HG02588 (cell line): ENCODE measurements at regions not wholly inside any gene's neighbourhood (a gene's known extent, or its start where the extent isn't known, plus 50 kb on each side); places are given as distances from the start of the nearest gene placed in this dataset.
"Not testable (repeated sequence)": the region's sequence is repeated elsewhere in the genome, so short reads cannot be mapped to it uniquely, and the experiment has no call there.

ENCODE experiments used
- ATAC-seq: cut with Tn5 transposase; IDR thresholded peaks from one replicate; pipeline ENCODE4 v1.9.1; 2021; ENCODE audit warnings: mild to moderate bottlenecking, moderate library complexity; ENCODE audit not compliant: unreplicated experiment

DNA sequence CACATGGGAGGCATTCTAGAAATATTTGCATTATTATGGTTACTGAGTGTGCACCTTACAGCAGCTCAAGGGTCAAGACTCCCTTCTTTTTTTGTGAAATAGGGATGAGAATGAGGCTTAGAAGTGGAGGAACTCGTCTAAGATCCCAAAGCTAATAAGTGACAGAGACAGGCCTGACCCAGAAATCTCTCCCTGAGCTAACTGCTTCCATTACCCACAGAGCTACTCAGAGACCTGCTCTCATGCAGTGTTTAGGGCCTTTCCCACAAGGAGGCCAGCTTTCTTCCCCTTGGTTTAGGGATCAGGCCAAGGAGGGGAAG is 301.7 kb downstream of the RPS24 start:
- no peak for ATAC-seq

DNA sequence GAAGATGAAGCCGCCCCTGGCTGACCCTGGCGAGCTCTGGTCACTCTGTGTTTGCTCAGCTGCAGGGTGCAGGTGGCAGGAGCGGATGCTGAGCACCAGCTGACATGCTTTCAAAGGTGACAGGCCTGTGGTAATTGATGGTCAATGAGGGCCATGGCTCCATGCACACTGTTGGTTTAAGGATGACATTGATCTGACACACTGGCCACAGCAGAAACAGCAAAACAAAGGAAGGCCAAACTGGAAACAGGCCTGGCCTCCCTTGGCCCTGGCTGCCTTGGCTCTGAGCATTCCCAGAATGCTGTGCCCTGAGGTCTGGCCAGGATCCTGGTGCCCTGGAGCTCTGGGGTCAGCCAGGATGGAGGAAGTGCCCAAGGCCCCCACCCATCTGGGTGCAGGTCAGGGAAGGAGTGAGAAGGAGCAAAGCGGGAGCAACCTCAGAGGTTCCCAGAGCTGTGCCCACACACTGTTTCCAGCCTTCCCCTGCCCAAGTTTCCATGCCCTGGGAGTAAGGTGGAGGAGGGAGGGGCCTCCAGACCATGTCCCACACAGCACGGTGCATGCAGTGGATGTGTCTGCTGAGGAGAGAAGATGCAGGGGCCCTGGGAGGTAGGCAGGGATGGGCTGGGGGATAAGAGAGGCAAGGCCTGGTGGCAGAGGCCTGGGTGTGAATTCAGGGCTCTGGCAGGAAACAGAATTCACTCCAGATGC is 302.2 kb downstream of the RPS24 start:
- ATAC-seq = no peak

DNA sequence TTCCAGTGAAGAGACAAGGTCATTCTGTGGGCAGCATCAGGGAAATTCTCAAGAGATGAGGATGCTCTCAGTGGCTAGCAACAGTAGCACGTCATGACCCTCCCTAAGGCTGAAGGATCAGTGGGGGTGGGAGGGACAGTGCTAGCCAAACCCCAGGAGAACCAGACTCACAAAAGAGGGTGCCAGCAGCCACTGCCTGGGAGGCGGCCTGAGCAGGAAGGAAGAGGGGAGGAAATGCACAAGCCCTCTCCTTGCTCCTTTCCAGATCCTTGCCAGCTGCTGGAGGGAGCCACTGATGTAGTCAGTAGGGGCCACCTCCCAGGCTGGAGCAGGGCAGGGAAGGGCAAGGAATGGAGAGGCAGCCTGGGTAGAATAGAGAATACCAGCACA is 302.7 kb downstream of the RPS24 start:
- ATAC-seq = no peak

DNA sequence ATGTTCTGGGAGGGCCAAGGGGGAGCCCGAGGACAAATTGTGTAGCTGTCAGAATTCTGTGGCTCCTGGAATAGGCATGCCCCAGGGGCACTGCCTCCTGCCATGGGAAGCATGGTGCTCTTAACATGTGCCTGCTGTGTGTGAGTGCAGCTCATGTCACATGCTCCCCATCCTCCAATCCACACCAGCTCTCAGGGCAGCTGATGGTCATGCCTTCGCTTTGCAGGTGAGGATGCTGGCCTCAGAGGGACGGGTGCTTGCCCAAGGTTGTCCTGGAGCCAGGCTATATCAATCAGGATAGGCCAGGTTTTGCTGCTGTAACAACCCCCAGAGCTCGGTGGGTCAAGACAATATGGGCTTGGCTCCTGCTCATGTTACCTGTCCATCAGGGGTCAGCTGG is 303.4 kb downstream of the RPS24 start:
- no peak for ATAC-seq

DNA sequence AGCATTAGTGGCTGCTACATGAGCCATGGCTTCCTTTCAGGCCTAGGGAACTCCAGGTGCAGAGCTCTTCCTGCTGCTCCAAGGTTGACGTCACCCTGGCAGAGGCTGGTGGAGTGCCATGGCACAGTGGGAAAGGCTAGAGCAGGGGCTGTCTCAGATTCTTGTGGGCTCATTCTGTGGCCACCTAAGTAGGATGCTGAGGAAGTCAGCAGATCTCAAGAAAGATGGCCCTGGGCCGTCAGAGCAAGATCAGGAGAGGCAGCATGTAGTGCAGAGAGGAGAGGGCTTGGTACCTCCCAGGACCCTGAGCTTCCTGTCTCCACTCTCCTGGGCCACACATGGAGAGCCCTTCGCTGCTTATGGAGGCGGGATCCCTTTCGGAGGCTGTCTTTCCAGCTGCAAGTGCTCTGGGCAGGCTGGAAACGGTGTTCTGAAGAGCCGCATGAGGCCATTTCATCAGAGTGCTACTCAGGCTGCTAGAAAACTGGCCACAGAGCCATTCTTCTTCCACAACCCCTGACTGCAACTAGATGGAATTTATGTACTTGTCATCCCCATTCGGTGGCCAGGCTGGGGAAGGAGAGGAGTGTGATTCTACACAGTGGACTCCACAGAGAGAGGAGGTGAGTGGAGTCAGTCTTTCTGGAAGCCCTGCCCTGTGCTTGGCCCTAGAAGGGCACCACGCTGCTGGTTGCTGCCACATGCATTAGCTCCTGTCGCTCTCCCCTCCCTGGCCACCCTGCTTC is 304.2 kb downstream of the RPS24 start:
- no peak for ATAC-seq

DNA sequence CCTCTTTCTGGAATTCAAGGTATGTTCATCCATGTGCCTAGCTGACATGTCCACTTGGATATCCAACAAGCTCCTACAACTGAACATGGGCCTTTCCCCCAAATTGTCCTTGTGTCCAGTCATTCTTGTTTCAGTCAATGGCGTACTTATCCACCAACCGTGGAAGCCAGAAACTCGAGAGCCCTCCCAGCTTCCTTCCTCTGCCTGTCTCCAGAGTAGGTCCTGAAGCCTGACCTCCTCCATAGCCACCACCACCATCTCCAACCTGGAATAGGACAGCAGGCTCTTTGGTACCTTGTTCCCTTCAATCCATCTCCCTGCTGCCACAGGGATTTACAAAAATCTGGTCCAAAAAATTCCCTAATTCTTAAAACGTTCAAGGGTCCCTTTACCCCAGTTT is 305.1 kb downstream of the RPS24 start:
- ATAC-seq = no peak

DNA sequence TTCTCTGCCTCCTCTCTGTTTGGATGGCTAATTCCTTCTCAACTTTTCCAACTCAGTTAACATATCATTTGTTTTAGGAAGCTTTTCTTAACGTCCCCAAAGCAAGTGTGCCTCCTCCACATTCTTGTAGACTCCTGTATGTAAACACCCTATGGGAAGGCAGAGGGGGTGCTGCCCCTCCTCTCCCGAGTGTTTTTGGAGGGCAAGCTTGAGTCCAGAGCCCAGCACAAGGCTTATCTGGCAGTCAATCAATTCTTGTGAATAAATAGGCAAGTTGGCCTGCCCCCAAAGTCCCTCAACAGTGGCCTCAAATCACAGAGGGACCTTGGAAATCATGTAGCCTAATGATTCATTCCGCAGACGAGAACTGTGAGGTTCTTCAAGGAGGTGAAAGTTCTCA is 305.6 kb downstream of the RPS24 start:
- no peak for ATAC-seq

DNA sequence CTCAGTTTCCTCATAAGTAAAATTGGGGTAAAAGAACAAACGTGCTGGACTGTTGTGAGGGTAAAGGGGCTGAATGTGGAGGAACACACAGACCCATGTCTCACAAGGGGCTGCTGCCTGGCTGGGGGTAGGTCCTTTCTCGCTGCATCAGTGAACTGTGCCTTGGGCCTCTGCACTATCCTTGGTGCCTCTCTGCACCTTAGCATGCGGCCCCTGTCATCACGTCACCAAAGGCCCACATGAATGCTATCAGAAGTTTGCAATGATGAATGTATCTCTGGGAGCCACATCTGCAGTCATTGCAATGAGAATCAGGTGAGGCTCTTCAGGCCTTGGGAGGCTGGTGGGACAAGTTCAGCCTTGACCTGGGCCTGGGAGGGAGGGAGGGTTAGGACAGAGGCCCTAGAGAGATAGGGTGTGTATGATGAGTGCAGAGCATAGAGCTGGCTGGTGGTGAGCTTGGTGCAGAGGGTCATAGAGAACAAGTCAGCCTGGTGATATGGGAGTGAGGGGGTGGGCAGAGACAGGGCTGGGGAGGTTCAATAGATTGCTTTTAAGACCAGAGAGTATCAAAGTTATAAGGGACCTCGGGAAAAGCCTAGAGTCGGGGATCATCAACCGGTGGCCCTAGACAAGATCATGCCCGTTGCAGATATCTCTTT is 308.4 kb downstream of the RPS24 start:
- no peak for ATAC-seq

DNA sequence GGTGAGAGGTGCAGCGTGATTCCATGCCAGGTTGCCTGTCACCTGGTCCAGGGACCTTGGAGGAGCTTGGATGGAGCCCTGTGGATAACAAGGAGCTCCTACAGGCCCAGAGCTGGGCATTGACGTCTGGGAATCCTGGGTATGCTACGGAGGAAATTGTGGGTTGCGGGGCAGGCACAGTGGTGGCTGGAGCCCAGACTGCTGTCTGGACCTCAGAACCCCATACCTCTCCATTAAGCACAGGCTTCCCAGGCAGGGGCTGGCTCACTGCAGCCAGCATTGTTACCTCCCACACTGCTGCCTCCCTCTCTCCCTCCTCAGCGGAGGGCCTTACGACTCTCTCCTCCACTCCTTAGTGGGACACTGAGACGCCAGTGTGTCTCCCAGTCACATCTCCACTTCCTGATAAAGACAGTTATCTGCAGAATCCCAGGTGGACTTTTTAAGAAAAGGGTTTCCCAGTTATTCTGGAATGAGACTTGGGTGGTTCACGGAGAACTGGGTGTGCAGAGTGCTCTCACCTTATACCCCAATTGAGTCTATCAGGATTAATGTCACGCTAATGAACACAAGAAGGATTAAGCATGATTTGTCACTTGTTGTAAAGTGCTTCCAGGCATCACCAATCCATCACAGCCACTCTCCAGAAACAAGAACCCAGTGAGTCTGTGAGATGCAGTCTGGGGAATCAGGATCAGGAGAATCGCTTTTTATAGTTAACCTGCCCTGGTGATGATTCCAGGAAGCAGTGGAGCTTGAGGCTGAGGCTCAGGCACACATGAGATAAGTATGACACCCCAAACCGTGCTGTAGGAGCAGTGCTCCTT is 309.4 kb downstream of the RPS24 start:
- no peak for ATAC-seq

DNA sequence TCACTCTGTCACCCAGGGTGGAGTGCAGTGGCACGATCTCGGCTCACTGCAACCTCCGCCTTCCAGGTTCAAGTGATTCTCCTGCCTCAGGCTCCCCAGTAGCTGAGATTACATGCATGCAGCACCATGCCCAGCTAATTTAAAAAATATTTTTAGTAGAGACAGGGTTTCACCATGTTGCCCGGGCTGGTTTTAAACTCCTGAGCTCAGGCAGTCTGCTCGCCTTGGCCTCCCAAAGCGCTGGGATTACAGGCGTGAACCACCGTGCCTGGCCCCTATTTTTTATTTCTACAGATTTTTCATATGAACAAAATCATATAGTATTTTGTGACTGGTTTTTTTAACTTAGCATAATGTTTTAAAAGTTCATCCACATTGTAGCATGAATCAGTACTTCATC is 310.6 kb downstream of the RPS24 start:
- ATAC-seq = not testable (repeated sequence)

DNA sequence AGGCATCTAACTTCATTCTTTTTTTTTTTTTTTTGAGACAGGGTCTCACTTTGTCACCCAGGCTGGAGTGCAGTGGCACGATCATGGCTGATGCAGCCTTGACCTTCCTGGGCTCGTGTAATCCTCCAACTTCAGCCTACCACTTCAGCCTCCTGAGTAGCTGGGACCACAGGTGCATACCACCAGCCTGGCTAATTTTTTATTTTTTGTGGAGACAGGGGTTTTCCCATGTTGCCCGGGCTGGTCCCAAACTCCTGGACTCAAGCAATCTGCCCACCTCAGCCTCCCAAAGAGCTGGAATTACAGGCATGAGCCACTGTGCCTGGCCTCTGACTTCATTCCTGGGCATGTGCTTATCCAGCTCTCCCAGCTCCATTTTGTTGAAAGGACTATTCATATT is 311.9 kb downstream of the RPS24 start:
- not testable (repeated sequence) for ATAC-seq

DNA sequence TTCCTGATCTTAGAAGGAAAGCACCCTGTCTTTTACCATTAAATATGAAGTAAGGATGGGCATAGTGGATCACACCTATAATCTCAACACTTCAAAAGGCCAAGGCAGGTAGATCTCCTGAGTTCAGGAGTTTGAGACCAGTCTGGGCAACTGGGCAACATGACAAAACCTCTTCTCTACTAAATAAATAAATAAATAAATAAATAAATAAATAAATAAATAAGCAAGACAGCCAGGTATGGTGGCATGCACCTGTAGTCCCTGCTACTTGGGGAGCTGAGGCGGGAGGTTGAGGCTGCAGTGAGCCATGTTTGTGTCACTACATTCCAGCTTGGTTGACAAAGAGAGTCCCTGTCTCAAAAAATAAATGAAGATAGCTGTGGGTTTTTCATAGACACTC is 313.1 kb downstream of the RPS24 start:
- no peak for ATAC-seq

DNA sequence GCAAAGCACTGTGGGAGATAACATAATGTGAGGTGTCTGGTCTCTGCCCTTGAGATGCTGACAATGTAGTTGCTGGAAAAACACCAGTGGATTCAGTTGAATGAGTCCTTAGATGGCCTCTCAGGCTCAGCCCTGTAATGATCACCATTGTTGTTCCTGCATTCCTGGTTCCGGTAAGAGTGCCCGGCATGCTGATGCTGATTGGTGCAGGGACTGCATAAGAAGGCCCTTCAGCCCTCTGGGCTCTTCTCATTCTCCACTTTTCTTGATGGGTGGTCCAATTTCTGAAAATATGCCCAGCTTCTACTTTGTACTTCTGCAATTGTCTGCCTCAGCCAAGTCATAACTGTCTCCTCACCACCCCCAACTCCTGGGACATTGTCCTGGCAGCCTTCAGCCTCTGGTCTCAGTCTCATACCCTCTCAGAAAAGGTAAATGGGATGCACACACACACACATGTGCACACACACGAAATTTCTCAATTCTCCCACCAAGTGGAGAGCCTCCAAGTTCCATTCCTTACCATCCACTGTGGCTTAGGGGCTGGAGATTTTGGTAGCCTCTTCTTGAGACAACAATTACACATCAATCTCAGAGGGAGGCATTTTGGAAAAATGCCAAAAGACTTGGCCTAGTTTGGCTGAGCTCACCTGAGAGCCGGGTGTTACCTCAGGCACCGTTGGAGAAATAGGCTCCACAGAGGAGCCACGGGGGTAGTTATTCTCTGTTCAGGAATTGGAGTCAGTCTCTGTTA is 314.9 kb downstream of the RPS24 start:
- no peak for ATAC-seq

DNA sequence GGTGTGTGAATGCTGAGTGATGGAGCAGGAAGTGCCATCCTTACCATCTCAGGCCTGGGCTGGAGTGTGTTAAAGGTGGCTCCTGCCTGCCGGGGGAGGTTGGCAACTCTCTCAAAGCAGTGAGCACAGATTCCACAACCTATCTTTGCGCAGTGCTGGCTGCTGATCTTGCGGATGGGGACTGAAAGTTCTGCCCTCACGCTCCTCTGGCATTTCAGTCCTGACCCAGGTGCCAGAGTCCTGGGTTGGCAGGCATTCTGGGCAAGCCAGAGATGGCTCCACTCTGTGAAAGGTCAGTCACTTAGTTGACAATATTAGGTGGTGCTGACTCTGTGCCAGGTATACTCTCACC is 315.5 kb downstream of the RPS24 start:
- no peak for ATAC-seq

DNA sequence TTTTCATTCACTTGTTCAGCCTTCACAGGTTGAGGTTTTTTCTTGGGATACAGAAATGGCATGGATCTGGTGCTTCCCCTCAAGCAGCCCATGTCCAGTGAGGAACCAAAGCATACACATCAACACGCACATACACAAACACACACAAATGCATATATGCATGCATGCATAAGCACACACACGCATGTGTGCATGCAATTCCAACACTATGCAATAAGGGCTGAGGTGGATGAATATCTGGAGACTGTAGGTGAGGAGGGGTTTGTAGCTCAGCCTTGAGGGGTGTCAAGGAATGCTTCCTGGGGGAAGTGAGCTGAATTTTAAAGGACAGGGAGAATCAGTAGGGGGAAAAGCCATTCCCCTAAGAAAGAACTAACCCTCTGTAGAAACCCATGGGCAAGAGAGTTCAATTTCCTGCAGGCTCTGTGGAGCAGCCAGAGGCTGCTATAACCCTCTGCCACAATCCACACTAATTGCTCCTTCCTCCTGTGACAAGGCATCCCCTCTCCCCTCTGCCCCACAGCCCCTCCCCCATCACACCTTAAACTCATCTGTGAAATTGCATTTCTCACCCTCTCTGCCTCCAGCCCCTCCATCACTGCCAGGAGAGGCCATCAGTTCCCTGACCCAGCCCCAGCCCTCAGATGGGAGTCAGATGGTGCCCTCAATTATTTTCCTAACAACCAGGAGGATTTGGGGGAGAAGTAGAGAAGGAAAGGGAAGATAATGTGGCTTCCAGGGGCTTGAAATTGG is 316.4 kb downstream of the RPS24 start:
- ATAC-seq = no peak

DNA sequence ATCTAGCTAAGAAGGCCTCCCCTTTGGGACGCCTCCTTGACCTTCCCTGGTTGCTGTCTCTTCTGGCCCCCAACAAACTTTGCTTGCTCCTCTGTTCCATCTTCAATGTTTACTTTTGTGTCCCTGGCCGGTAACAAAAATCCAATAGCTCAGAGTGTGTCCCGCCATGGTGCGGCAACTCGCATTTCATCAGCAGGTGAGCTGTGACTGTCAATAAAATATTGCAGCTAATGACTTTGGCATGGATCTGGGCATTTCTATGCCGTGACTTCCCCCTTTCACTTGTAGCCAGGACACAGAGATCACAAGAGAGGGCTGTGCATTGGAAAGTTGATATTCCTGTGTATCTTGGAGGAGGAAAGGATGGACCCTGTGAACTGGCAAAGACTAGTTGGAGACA is 317.6 kb downstream of the RPS24 start:
- no peak for ATAC-seq

DNA sequence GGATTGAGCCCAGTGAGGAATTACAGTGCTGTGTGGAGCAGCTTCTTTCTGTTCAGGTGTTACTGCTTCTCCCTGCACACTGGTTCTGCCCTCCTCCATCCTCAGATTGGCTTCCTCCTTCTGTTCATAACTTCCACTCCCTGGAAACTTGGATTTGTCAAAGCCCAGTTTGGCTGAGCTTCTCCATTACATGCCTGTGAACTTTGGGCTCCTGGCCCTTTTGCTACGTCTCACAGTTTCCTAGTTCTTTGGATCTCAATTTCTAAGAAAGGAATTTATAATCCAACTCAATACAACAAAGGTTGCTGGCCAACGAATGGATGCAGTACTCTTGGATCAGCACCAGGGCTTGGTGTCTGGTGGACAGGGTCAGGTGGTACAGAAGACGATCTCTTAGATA is 318.1 kb downstream of the RPS24 start:
- ATAC-seq = no peak

DNA sequence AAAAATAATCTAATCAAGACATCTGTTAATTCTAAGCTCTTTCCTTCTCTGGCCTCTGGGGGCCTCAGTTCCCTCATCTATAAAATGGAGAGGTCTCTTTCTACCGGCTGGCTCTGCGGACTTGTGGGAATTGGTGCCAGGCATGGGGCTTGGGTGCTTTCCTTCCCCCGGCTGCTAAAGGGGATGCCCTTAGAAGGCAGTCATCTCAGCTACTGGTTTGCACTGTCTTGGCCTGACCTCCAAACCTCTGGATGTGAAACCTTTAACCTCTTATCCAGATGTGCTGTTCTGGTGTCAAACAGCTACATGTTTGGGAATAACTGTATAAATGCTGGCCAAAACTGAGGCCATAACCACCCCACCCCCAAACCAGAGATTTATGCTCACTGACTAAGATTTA is 320.0 kb downstream of the RPS24 start:
- ATAC-seq = no peak

DNA sequence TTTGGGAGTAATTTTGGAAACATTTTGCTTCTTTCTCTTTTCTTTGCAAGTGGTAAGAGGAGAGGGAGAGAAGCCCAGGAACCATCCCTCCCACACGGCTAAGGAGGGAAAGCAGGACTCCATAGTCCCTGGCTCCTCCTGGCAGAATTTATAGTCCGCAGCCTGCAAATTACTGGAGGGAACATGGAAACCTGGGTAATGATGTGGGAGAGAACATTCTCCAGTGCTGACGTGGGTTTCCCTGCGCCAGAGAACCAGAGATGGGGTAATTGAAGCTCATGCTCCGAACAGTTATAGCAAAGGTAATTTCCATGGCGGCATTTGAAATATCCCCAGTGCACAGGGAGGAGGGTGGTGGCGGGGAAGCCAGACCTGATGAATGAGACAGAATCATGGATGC is 320.4 kb downstream of the RPS24 start:
- ATAC-seq = no peak

DNA sequence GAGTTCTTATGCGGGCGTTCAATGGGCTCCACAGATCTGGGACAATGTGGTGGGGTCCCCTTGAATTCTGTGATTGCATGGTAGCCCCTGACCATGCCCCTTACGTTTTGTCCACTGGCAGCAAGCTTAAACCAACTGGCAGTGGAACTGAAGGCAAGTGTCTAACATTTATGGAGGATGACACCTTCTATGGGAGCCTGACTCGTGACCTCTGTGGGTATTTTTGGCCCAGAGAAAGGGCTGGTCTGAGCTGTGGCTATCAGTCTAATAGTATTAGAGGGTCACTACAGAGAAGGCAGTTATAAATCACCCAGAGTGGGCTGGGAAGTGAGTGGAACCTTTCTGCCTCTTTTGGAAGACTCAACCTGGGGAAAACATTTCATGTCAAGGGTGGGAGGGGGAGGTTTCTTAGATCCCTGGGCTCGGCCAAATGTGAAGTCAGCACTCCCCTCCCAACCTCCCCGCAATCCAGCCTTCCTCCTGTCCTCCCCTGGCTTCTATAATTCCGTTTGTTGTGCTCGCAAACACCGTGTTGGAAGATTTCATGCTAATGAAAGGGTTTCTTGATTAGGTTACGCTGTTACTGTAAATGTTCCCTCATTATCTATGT is 322.7 kb downstream of the RPS24 start:
- no peak for ATAC-seq
